HG03045 (cell line): ENCODE measurements at regions not wholly inside any gene's neighbourhood (a gene's known extent, or its start where the extent isn't known, plus 50 kb on each side); places are given as distances from the start of the nearest gene placed in this dataset.

Source experiments
- ATAC-seq: cut with Tn5 transposase; IDR thresholded peaks from one replicate; pipeline ENCODE4 v1.9.1; 2021; ENCODE audit warnings: mild to moderate bottlenecking, moderate library complexity; ENCODE audit not compliant: unreplicated experiment

DNA sequence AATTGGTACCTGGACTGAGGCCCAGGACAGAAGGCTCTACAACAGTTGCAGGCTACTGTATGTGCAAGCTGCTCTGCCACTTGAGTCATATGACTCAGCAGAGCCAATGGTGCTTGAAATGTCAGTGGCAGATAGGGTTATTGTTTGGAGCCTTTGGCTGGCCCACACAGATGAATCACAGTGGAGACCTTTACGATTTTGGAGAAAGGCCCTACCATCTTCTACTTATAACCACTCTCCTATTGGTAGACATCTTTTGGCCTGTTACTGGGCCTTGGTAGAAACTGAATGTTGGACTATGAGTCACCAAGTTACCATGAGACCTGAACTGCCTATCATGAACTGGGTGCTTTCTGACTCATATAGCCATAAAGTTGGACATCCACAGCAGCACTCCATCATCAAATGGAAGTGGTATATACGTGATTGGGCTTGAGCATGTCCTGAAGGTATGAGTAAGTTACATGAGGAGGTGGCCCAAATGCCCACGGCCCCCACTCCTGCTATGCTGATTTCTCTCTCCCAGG is 88.9 kb upstream of the NRXN1 start:
- ATAC-seq: no peak

DNA sequence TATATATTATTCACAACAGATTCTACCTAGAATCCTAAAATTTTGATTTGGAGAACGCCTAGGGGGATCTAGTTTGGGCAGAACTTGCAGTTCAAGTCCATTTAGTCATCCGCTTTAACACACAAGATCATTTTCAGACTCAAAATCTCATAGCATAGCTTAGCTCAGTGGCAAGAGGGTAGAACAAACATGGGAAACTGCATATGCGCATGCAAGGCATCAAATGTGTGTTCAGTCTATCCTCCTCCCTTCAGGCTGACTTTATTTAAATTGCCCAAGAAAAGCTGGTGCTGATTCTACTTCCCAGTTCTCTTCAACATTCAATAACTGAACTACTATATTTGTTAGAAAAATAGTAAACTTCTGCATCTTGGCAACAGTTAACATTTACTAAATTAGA is 79.6 kb upstream of the NRXN1 start:
- no peak for ATAC-seq

DNA sequence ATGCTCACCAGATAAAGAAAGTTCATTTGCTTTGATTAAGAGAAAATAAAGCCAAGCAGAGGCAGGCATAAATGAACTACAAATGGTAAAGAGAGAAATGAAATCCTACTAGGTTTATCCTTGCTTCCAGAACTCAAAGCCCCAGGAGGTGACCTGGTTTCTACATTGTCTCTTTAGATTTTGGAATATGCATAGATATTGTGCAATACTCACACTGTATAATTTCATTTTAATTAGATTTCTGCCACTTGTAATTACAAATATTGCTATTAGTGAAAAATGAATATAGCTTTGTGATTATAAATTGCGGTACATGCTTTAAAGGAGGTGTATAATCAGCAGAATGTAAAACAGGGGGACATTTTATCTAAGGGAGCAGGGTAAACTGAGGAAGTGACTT is 76.9 kb upstream of the NRXN1 start:
- ATAC-seq: no peak

DNA sequence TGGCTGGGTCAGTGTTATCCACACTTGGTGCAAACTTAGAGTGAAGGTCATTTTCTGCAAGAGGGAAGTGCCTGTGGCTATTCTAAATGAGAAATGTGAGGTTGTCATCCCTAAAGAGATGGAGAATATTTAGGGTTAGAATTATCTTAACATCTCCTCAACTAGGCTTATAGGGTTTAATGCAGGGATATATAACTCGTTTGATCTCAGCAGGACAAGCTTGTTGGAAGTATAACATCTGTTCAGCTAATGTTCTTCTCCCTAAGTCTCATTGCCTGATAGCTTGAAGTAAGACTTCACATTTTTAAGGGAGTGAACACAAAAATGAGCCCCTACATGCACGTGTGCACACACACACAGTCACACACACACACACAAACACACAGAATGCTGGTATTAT is 75.9 kb upstream of the NRXN1 start:
- ATAC-seq: no peak

DNA sequence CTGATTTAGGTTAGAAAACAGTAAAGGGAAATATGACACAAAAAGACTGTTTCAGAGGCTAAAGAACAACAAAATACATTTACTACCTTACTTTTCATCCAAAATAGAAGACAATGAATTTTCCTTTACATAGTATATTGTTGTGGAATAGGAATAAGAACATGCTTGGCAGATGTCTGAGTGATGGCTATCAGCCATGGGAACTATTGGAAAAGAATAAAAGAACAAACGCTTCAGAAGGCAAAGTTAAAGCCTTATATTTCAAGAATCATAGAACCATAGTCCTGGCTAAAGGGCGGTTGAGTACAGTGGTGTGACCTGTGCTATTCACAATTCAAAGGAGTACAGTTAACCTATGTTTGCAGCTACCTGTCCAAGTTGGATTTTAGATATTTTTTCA is 73.9 kb upstream of the NRXN1 start:
- no peak for ATAC-seq

DNA sequence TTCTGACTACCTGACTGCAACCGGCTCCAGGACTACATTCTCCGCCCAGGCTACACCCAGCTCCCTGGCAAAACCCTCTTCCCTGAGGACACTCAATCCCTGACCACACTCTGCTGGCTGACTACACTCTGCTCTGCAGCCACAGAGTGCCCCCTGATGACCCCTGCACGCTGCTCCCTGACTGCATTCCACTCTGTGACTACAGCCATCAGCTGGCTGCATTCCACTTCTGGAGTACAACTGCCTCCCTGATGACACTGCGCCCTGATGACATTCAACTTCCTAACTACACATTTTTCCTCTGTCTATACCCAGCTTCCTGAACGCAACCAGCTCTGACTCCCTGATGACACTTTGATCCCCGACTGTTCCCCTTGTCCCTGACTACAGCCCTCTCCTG is 71.3 kb upstream of the NRXN1 start:
- no peak for ATAC-seq

DNA sequence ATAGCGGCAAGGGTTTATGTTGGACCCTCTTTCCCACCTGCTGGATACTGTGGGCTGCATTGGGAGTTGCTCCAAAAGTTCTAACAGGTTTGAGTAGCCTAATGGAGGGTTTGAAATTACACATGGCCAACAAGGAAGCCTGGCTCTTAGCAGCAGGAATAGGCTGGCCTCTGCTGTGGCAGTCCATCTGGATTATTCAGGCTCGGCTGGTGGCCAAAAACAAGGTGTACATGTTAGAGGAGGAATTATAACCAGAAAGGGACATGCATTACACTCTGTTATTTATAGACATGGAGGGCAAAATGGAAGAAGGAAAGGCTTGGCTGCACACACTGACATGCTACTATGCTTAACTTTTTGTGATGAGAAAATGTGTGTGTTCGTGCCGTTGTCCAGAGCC is 61.1 kb upstream of the NRXN1 start:
- no peak for ATAC-seq

DNA sequence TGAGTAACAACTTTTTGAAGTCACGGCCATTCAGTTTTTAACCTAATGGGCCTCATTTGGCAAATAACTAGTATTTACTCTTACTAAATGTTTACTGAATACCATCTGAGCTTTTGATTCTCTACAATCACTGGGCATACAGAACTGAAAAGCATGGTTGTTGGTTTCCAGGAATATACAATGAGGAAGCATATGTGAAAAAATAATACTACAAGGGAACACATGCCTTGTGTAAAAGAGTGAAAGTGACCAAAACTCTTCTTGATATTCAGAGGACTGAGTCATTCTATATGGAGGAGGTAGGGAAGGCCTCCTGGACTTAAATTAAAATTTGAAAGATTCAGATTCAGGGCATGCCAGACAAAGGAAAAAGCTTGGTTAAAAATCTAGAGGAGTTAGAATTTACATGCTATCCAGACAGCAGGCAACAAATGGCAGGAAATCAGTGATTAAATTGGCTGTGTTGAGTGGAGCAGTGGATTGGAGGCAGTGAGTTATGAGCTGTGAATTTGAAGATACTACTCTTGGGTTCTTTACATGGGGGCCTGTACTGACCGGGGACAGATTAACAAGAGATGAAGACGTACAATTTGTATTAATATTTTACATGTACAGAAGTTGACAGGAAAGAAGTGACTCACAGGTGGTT is 53.6 kb upstream of the NRXN1 start:
- no peak for ATAC-seq

DNA sequence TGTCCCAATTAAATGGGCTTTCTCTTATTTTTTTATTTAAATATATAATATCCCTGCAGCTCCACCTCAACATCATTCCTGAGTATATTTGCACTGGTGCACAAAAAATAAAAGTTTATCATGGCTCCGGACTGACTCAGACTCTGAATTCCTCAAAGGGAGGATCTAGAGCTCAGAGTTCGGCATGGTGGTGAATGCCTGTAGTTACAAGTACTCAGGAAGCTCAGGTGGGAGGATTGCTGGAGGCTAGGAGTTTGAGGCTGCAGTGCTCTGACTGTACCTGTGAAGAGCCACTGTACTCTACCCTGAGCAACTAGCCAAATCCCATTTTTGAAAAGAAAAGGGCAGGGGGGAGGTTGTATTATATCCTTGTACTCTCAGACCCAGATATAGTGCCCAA is 52.8 kb upstream of the NRXN1 start:
- no peak for ATAC-seq
